Fibroblast of pulmonary artery (primary cell): ENCODE measurements at regions not wholly inside any gene's neighbourhood (a gene's known extent, or its start where the extent isn't known, plus 50 kb on each side); places are given as distances from the start of the nearest gene placed in this dataset.

Experiments
- DNase-seq: peaks from one replicate; pipeline ENCODE4 v3.0.0-alpha.2; 2010; ENCODE audit warnings: low read depth
- H3K4me3 ChIP-seq: replicated peaks from 2 replicates; pipeline ENCODE4 v1.5.1; 2011; ENCODE audit warnings: low read depth, mild to moderate bottlenecking, control low read depth, low read length, moderate library complexity
- CTCF ChIP-seq: IDR thresholded peaks from 2 replicates; pipeline ENCODE4 v1.5.1; 2011; ENCODE audit warnings: mild to moderate bottlenecking, control low read depth, low read length, inconsistent platforms; ENCODE audit errors: missing control alignments

DNA sequence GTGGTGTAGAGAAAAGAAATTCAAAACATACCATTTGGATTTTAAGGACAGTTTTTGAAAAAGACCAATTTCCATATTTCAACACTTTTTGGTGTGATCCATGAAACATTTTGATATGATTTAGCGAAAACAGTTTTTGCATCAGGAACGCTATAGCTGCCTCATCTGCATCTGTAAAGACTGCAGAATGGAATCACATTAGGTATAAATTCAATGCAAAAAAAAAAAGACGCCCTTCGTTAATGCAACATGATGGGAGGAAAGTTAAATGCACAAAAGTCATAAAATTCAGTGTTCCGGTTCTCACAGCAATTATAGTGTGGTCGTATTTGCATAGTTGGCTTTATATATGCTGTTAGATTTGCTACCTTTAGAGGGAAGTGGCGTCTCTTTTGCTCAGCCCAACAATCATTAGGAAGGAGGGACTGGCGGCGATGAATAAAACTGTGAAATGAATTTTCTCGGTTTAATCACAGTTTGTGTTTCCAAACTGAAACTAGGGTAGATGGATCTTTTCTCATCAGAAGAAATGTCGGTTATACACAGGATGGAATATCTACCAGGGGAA is 215.7 kb downstream of the TEX29 start:
- H3K4me3 ChIP-seq, result no peak overlapping the region
- TF ChIP-seq CTCF, result no peak
- no peak for DNase-seq

DNA sequence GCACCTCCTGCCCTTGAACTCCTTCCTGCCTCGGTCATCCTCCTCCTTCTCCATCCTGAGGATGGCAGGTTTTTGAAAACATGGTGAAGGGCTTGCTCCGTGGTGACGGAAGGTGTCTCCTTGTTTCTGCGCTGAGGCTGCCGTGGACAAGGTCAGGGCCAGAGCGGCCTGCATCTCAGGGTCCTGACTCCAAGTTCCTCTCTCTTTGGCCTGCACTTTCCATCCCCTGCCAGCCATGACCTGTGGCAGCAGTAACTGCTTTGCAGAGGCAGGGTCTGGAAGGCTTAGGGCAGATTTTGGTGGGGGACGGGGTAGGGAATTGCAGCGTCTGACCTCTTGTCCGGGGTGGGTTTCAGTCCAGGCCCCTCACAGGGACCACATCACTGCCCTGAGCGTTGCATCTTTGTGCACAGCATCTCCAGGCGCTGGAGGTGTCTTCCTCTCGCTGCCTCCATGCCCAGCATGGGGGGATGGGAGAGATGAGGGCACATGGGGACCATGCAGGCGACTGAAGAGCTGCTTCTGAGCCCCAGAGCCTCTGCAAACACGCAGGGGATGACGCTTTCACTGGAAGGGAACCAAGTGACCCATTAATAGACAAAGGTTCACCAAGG is 216.8 kb downstream of the TEX29 start:
- no peak for TF ChIP-seq CTCF
- H3K4me3 ChIP-seq, result no peak overlapping the region
- DNase-seq, result no peak

- TF ChIP-seq CTCF, result no peak
- no peak overlapping the region for H3K4me3 ChIP-seq
Measured at GRCh38 chr13:111537843-111538499, 217.5 kb downstream of the TEX29 start.

DNA sequence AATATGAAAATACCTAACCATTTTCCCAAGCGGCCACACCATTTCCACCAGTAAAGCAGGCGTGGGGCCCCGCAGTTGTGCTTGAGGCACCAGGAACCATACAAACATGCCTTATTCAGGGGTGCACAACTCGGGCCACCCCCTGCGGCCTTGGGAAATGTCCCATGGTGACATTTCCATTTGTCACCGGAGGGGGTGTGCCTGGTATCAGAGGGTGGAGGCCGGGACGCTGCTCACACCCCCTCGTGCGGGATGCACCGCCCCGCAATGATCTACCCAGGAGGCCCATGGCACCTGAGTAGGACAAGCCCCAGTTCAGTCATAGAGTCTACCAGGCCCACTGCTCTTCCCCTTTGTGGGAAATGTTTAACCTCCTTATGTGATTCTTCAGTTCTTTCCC is 218.8 kb downstream of the TEX29 start:
- no peak for TF ChIP-seq CTCF
- no peak overlapping the region for H3K4me3 ChIP-seq
- DNase-seq, result no peak

More at GRCh38 chr13:111537843-111538499, 217.5 kb downstream of the TEX29 start:
- no peak for DNase-seq

GRCh38 chr13:111539791-111540446 is 219.5 kb downstream of the TEX29 start:
- H3K4me3 ChIP-seq, result no peak overlapping the region
- DNase-seq, result no peak
- no peak for TF ChIP-seq CTCF

- DNase-seq, result no peak
- no peak overlapping the region for H3K4me3 ChIP-seq
- TF ChIP-seq CTCF, result no peak
Measured at GRCh38 chr13:111540486-111540885, 220.0 kb downstream of the TEX29 start.
